ENCODE measurements at regions not wholly inside any gene's neighbourhood (a gene's known extent, or its start where the extent isn't known, plus 50 kb on each side); places are given as distances from the start of the nearest gene placed in this dataset.
A peak's percentile ranks its signal among the peaks of the same experiment; 100 is the strongest.

GRCh38 chr7:35558841-35559240 is 136.1 kb downstream of the HERPUD2 start:
- intact Hi-C loops (cut with DNase I): no loop called here
- TF ChIP-seq, protein P1, sequence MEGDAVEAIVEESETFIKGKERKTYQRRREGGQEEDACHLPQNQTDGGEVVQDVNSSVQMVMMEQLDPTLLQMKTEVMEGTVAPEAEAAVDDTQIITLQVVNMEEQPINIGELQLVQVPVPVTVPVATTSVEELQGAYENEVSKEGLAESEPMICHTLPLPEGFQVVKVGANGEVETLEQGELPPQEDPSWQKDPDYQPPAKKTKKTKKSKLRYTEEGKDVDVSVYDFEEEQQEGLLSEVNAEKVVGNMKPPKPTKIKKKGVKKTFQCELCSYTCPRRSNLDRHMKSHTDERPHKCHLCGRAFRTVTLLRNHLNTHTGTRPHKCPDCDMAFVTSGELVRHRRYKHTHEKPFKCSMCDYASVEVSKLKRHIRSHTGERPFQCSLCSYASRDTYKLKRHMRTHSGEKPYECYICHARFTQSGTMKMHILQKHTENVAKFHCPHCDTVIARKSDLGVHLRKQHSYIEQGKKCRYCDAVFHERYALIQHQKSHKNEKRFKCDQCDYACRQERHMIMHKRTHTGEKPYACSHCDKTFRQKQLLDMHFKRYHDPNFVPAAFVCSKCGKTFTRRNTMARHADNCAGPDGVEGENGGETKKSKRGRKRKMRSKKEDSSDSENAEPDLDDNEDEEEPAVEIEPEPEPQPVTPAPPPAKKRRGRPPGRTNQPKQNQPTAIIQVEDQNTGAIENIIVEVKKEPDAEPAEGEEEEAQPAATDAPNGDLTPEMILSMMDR (IDR thresholded peaks at IDR 0.05): no peak
- Histone ChIP-seq H3K27me3 (peaks cover 0 to 9% of the 10 kb centered on the region in 2 donors), H3K27ac (no peak overlapping the region), H3K36me3 (no peaks in the 10 kb centered on the region), H3K4me1 (peaks cover 0 to 8% of the 10 kb centered on the region in 2 donors), H3K9me3 (no peaks in the 10 kb centered on the region), H3K4me3 (no peak overlapping the region)
- no peak for DNase-seq
- ATAC-seq: no peak

GRCh38 chr7:35556515-35557471 is 138.1 kb downstream of the HERPUD2 start:
- Histone ChIP-seq H3K36me3 (no peaks in the 10 kb centered on the region), H3K4me1 (peaks cover 0 to 8% of the 10 kb centered on the region in 2 donors), H3K4me3 (no peak overlapping the region), H3K27me3 (peaks cover 0 to 9% of the 10 kb centered on the region in 2 donors), H3K9me3 (no peaks in the 10 kb centered on the region), H3K27ac (no peak overlapping the region)
- ATAC-seq (no peak), DNase-seq (no peak)
- TF ChIP-seq, protein P1 (IDR thresholded peaks at IDR 0.05): no peak
- intact Hi-C loops (cut with DNase I): no loop called here

DNA sequence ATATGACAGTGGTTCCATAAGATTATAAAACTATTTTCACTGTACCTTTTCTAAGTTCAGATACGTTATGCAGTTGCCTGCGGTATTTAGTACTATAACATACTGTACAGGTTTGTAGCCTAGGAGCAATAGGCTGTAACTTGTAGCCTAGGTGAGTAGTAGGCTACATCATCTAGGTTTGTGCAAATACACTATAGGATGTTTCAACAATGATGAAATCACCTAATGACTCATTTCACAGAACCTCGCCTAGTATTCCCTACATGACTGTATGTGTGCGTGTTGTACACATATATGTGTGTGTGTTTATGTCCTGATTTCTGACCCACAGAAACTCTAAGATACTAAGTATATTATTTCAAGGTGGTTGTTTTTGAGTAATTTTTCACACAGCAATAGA is 139.0 kb downstream of the HERPUD2 start:
- peaks cover 0 to 8% of the 10 kb centered on the region in 2 donors for H3K4me1 ChIP-seq
- H3K4me3 ChIP-seq: no peak overlapping the region
- intact Hi-C loops (cut with DNase I): no loop called here
- TF ChIP-seq, protein P1 (IDR thresholded peaks at IDR 0.05): no peak
- no peak for ATAC-seq
- H3K9me3 ChIP-seq: no peaks in the 10 kb centered on the region
- no peak for DNase-seq
- H3K36me3 ChIP-seq: no peaks in the 10 kb centered on the region
- H3K27ac ChIP-seq: no peak overlapping the region
- H3K27me3 ChIP-seq: peaks cover 0 to 8% of the 10 kb centered on the region in 2 donors

DNA sequence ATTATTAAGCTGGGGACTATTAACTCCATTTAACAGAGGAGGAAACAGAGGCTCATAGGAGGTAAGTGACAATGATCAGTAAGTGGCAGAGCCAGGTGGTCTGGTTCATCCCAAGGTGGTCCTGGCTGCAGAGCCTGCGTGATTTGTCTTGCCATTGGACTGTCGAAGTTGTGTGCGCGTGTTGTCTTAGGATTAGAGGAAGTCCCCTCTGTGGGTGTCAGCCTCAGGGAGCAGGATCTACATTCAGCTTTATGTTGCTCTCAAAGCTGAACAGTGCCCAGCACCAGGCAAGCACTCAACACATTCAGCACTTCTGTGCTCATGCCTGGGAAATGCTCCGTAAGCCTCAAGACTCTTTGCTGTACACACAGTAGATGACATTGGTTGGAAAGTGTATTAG is 139.5 kb downstream of the HERPUD2 start:
- Histone ChIP-seq H3K27me3 (peaks cover 0 to 2% of the 10 kb centered on the region in 2 donors), H3K36me3 (no peaks in the 10 kb centered on the region), H3K9me3 (no peaks in the 10 kb centered on the region), H3K4me3 (no peak overlapping the region), H3K27ac (no peak overlapping the region), H3K4me1 (peaks cover 0 to 8% of the 10 kb centered on the region in 2 donors)
- TF ChIP-seq, protein P1 (IDR thresholded peaks at IDR 0.05): no peak
- intact Hi-C loops (cut with DNase I): no loop called here
- DNase-seq (no peak), ATAC-seq (peak; percentile 35)

DNA sequence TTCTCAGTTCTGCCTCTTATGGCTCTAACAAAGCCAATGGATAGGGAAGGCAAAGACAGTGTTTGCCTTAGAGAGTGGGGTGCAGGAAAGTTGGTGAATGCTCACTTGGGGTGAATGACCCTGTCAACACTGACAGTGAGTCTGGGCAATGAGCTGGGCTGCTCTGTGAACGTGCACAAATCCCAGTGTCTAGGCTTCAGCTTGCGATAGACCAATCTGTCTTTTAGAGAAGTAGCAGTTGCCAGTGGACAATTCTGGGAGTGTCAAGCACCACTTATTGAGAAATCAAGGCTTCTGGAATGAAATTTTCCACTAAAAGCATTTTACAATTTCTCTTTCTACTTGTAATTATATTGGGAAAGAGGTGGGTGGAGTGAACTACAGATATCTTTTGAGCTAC is 141.4 kb downstream of the HERPUD2 start:
- peaks cover 0 to 8% of the 10 kb centered on the region in 2 donors for H3K4me1 ChIP-seq
- no peak overlapping the region for H3K4me3 ChIP-seq
- no peaks in the 10 kb centered on the region for H3K9me3 ChIP-seq
- H3K36me3 ChIP-seq: no peaks in the 10 kb centered on the region
- peak in 2 of 4 donors; percentile 27 to 56 for DNase-seq
- TF ChIP-seq, protein P1 (IDR thresholded peaks at IDR 0.05): no peak
- ATAC-seq: peak; percentile 89
- H3K27me3 ChIP-seq: no peaks in the 10 kb centered on the region
- no peak overlapping the region for H3K27ac ChIP-seq
- intact Hi-C loops (cut with DNase I): no loop called here
